Activated naive CD4-positive, alpha-beta T cell treated with anti-CD3 and anti-CD28 coated beads for 36 hours (primary cell): ENCODE measurements at regions not wholly inside any gene's neighbourhood (a gene's known extent, or its start where the extent isn't known, plus 50 kb on each side); places are given as distances from the start of the nearest gene placed in this dataset.

ENCODE experiments used
- CTCF ChIA-PET: fragments of 350-600 bp; sonication (Branson Sonifier 250); formaldehyde crosslinking; loops from one replicate; lab custom pipeline; 2021; ENCODE audit warnings: antibody characterized with exemption; lab: Charles Lee
- DNase-seq: peaks from one replicate; pipeline ENCODE4 v3.0.0-alpha.2; 2020
- H3K27ac Mint-ChIP-seq: one replicate; pipeline ENCODE4 v1.8.0; 2021; ENCODE audit warnings: mild to moderate bottlenecking, mixed read lengths
- H3K27me3 Mint-ChIP-seq: one replicate; pipeline ENCODE4 v1.8.0; 2021; ENCODE audit warnings: low read depth, mixed read lengths
- H3K36me3 Mint-ChIP-seq: one replicate; pipeline ENCODE4 v1.8.0; 2021; ENCODE audit warnings: low read depth, mixed read lengths
- H3K4me1 Mint-ChIP-seq: one replicate; pipeline ENCODE4 v1.8.0; 2021; ENCODE audit warnings: low read depth, mixed read lengths
- H3K4me3 Mint-ChIP-seq: one replicate; pipeline ENCODE4 v1.8.0; 2021; ENCODE audit warnings: mild to moderate bottlenecking, moderate library complexity, mixed read lengths
- H3K9me3 Mint-ChIP-seq: one replicate; pipeline ENCODE4 v1.8.0; 2021; ENCODE audit warnings: mixed read lengths
- intact Hi-C: fragments of 100-400 bp; cut with micrococcal nuclease; formaldehyde crosslinking; loops from one replicate; pipeline ENCODE4 v1.15.1; 2023

DNA sequence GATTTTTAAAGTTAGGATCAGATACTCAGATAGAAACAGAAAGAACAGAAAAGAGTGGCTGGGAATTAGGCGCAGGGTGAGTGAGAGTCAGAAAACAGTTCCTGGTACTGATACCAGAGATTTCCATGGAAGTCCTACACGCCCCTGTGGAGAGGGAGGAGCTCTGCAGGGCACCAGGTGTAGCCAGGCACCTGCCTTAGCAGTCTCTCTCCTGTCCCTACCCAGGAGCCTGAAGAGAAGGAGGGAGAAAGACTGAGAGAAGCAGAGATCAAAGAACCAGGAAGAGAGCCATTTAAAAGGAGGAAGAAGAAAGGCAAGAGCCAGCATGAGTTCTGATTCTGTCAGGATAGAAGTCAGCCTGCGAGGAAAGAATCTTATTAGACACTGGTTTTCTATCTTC is 65.0 kb downstream of the CBLN1 start:
- Mint-ChIP-seq H3K4me1 (no peaks in the 10 kb centered on the region), H3K4me3 (no peak overlapping the region), H3K9me3 (no peaks in the 10 kb centered on the region), H3K27ac (no peak overlapping the region), H3K36me3 (no peaks in the 10 kb centered on the region), H3K27me3 (no peaks in the 10 kb centered on the region)
- intact Hi-C loops, result no loop called here
- CTCF ChIA-PET, result no interaction called here
- DNase-seq, result no peak

DNA sequence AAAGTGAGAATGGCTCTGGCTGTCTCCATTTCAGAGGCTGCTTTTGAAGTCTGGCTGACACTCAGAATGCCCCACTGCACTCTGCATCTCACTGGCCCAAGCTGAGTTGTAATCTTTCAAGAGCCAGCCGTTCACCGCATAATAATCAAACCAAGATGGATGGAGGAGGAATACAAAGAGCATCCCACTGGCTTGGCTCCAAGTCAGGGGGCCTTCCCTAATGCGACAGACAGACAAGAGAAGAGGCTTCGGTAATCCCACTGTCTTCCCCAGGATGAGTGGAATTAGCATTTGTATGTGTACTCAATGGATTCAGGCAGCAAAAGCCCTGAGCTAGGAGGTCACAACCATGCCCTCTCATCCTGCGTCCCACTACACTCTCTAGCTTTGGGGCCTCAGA is 68.0 kb downstream of the CBLN1 start:
- no peaks in the 10 kb centered on the region for H3K27me3 Mint-ChIP-seq
- H3K9me3 Mint-ChIP-seq, result no peaks in the 10 kb centered on the region

DNA sequence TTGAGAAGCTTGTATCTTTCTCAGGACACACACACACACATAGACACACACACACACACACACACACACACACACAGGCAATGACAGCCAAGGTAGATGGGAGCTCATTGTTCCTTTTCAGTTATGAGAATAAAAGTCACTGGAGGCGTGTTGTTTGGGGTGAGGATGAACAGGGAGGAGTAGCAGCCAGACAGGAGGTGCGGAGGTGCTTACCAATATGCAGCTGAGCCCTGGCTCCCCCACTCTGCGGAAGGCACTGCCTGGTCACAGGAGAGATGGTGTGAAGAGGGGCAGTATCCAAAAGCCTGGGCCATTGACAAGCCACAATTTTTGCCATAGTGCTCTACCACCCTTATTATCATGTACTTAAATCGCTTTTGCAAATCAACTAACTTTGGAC is 77.4 kb downstream of the CBLN1 start:
- Mint-ChIP-seq H3K4me3 (no peak overlapping the region), H3K4me1 (no peaks in the 10 kb centered on the region), H3K36me3 (no peaks in the 10 kb centered on the region), H3K9me3 (no peaks in the 10 kb centered on the region), H3K27me3 (peaks cover 2% of the 10 kb centered on the region), H3K27ac (no peak overlapping the region)
- no peak for DNase-seq
- CTCF ChIA-PET, result interaction anchor here (0.6 to 0.7 kb wide), 3 partner anchors 130 to 529 kb away, joined by 3 to 6 read pairs (median 3); no protein-coding TSS in a partner anchor
- intact Hi-C loops, result no loop called here

More for the DNA sequence above, 68.0 kb downstream of the CBLN1 start:
- no peak overlapping the region for H3K4me3 Mint-ChIP-seq
- H3K4me1 Mint-ChIP-seq, result no peaks in the 10 kb centered on the region
- no peaks in the 10 kb centered on the region for H3K36me3 Mint-ChIP-seq
- intact Hi-C loops, result no loop called here
- no peak overlapping the region for H3K27ac Mint-ChIP-seq
- no peak for DNase-seq
- CTCF ChIA-PET, result no interaction called here

DNA sequence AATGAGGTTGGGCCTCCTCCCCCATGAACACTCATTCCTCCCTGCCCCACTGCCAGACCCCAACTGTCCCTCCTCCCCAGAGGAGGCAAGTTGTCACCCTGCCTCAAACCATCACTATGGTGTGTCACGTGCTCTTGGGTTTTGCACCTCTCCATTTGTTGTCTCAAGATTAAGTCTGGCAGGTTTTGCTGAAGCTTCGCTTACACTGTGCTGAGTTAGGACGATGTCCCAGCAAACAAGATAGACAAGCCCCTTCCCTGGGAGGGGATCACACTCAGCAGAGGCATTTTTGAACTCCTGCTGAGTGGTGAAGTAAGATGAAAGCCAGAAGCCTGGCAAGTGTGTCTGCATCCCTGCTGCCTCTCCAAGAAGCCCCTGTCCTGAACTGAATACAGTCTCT is 78.3 kb downstream of the CBLN1 start:
- Mint-ChIP-seq H3K9me3 (no peaks in the 10 kb centered on the region), H3K27ac (no peak overlapping the region), H3K4me1 (no peaks in the 10 kb centered on the region), H3K4me3 (no peak overlapping the region), H3K27me3 (peaks cover 2% of the 10 kb centered on the region), H3K36me3 (no peaks in the 10 kb centered on the region)
- intact Hi-C loops, result no loop called here
- no peak for DNase-seq
- CTCF ChIA-PET, result no interaction called here

DNA sequence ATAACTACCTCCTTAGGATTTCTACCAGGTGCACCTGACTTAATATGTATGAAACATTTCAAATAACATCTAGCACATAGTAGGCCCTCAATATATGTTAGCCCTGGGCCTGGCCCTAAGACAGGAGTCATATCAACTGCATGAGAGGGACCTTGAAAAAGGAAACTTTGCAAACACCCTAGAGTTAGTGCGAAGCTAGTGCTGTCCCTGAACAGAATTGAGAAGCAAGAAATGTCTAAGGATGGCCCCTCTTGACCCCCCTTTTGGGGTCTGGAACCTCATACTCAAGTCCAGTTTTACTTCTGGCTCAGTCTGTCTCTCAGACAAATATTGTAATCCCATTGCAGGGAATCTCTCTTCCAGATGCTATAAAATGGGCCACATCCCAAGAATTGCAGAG is 80.5 kb downstream of the CBLN1 start:
- Mint-ChIP-seq H3K4me1 (no peaks in the 10 kb centered on the region), H3K4me3 (no peak overlapping the region), H3K9me3 (no peaks in the 10 kb centered on the region), H3K27me3 (peaks cover 2% of the 10 kb centered on the region), H3K36me3 (no peaks in the 10 kb centered on the region), H3K27ac (no peak overlapping the region)
- CTCF ChIA-PET, result no interaction called here
- DNase-seq, result no peak
- intact Hi-C loops, result no loop called here

DNA sequence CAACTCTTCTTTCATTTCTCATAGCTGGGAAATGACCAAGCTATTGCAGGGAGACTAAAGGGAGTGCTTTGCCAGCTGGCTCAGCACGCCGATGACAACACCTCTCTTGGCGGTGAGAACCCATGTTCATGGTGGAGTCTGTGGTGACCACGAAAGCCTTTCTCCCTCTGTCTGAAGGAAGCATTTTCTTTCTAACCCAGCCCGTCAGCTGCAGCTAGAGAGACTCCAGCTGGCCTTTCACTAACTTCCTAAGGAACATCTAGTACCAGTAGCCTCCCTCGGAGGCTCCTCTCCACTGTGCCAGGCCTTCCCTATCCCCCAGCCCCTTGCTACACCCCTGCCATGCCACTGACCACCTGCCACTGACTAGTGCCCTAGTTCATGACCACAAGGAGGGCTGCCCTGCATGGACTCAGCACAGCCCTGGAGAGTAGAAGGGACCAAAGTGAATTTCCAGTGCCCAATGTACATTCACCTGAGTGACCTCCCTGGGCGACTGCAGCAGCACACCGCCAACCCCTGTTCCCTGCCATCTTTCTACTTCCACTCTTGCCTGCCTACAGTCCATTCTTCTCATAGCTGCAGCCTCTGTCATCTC is 81.3 kb downstream of the CBLN1 start:
- Mint-ChIP-seq H3K27ac (no peak overlapping the region), H3K36me3 (no peaks in the 10 kb centered on the region), H3K9me3 (no peaks in the 10 kb centered on the region), H3K27me3 (peaks cover 2% of the 10 kb centered on the region), H3K4me3 (no peak overlapping the region), H3K4me1 (no peaks in the 10 kb centered on the region)
- no peak for DNase-seq
- CTCF ChIA-PET, result no interaction called here
- intact Hi-C loops, result no loop called here

DNA sequence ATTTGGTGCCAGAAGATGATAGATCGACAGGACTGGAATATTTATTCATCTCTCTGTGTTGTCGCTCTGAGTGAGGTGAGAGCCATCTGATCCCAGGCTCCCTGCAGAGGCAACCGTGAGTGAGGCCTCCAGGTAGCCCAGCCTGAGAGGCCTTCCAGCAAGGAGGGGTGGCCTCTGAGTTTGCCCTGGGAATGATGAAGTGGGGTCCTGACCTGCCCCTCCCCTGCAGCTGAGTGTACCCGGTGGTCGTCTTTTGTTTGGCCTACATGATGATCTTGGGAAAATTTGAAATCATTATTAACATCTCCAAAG is 86.4 kb downstream of the CBLN1 start:
- DNase-seq, result no peak
- Mint-ChIP-seq H3K36me3 (no peaks in the 10 kb centered on the region), H3K9me3 (no peaks in the 10 kb centered on the region), H3K27ac (no peak overlapping the region), H3K4me3 (no peak overlapping the region), H3K27me3 (peaks cover 7% of the 10 kb centered on the region), H3K4me1 (no peaks in the 10 kb centered on the region)
- CTCF ChIA-PET, result no interaction called here
- intact Hi-C loops, result no loop called here

DNA sequence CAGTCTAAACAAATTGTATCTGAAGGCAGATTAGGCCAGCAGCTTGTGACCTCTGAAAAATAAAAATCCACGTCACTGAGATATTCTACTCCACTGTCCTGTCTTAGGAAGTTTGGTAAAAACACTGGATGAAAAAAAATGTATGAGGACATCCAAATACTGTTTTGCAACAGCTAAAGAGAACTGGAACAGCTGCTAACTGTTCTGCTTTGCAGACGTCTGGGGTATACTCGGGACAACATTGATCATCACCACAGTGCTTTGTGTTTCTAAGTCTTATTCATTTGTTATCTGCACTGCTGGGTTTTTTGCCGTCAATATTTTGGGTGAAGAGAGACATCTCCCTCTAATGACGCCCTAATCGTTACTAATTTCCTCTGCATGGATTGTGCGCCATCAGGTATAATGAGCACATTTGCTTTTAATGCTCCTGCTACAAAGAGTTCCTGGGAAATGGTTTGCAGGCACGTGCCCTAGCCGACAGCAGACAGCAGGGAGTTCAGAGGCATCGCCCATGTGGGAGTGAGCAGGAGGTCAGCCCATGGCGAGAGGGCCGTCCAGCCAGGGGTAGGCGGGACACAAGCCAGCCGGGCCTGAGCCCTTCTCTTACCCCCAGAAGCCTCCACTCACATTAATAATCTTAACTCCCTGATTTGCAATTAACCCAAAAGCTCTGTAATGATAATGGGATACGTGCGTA is 87.0 kb downstream of the CBLN1 start:
- no peaks in the 10 kb centered on the region for H3K4me1 Mint-ChIP-seq
- no peak for DNase-seq
- H3K4me3 Mint-ChIP-seq, result no peak overlapping the region
- no peaks in the 10 kb centered on the region for H3K9me3 Mint-ChIP-seq
- no peak overlapping the region for H3K27ac Mint-ChIP-seq
- H3K27me3 Mint-ChIP-seq, result peaks cover 7% of the 10 kb centered on the region
- CTCF ChIA-PET, result no interaction called here
- H3K36me3 Mint-ChIP-seq, result no peaks in the 10 kb centered on the region
- intact Hi-C loops, result no loop called here

DNA sequence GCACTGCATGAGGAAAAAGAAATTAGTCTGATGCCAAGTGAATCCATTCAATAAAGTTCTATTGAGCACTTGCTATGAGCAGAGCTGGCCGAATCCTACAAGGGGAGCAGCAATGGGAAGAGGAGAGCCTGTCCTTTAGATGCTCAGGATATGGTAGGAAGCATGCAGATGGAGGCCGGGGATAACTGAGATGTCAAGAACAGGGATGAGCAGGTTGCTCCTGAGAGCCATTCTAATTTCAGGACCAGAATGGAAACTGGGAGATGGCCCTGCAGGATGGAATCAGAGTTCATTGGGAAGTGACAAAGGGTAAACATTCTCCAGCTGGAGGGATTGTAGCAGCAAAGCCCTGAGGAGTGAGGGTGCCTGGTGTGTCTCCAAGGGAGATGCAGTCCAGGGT is 88.0 kb downstream of the CBLN1 start:
- H3K36me3 Mint-ChIP-seq, result no peaks in the 10 kb centered on the region
- CTCF ChIA-PET, result no interaction called here
- intact Hi-C loops, result no loop called here
- H3K27me3 Mint-ChIP-seq, result peaks cover 7% of the 10 kb centered on the region
- no peaks in the 10 kb centered on the region for H3K4me1 Mint-ChIP-seq
- H3K4me3 Mint-ChIP-seq, result no peak overlapping the region
- H3K27ac Mint-ChIP-seq, result no peak overlapping the region
- no peaks in the 10 kb centered on the region for H3K9me3 Mint-ChIP-seq
- no peak for DNase-seq

DNA sequence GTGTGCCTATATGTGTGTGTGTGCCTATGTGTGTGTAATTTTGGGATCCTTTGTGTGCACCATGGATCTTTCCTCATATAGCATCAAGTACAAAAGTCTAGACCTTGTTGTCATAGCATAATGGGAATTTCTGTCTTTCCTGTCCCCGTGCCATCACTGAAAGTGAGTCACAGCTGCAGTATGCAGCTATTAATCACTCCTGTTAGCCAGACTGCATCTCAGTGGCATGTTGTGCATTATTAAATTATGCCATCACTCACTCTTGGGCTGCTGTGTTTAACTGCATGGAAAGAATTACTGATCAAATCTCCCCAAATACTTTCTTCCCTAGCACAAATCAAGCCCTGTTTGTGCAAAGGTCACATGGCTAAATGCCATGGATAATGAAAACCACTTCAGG is 92.4 kb downstream of the CBLN1 start:
- Mint-ChIP-seq H3K4me3 (no peak overlapping the region), H3K9me3 (no peaks in the 10 kb centered on the region), H3K4me1 (no peaks in the 10 kb centered on the region), H3K36me3 (no peaks in the 10 kb centered on the region), H3K27me3 (peaks cover 10% of the 10 kb centered on the region), H3K27ac (no peak overlapping the region)
- CTCF ChIA-PET, result no interaction called here
- no peak for DNase-seq
- intact Hi-C loops, result no loop called here

DNA sequence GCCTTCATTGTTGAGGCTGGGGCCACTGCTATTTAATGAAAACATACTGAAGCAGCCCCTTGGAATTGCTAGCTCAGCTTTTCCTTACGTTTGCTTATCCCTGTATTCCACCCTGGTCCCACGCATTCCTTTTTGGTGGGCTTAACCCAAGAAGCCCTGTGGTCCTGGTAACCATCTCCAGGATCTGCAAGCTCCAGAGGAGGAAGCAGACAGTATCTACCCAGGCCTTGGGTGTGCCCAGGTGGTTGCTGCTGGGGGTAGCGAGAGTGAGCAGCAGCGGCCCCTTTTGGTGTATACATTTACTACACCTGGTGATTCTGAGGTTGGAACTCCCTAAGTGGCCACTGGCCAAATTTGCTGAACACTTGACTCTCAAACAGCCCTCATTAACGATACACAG is 97.7 kb downstream of the CBLN1 start:
- intact Hi-C loops, result no loop called here

DNA sequence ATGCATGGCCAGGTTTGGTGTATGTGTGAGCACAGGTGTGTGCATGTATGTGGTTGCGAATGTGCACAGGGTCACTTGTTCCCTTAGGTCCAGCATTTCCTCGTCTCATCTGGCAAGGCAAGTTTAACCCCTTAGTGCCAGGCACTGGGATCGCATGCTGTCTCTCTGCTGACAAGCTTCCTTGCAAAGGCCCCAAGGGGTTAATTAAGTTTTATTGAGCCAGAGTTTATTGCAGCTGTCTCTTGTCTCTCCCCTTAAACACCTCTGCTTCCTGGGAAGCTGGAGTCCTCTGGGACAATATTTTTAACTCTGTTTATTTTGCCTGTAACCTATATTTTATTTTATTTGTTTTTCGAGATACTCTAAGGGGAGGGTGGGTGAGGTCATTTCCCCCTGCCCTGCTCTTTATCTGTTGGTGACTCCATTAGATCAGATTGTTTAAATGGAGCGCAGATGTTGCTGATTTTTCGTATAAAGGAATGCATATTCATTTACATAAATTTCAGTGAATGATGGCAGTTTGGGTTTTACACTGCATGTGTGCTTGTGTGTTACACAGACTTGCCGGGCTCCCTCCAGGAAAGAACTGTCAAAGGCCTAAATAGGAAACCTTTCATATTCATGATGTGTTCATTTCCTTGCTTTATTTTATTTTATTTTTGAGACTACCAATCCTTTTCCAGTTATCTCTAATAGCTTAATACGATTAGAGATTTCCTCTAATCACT is 99.7 kb downstream of the CBLN1 start:
- DNase-seq, result no peak
- Mint-ChIP-seq H3K27ac (no peak overlapping the region), H3K36me3 (no peaks in the 10 kb centered on the region), H3K27me3 (peaks cover 7% of the 10 kb centered on the region), H3K4me1 (no peaks in the 10 kb centered on the region), H3K4me3 (no peak overlapping the region), H3K9me3 (no peaks in the 10 kb centered on the region)
- CTCF ChIA-PET, result no interaction called here
- intact Hi-C loops, result no loop called here

More for the DNA sequence above, 97.7 kb downstream of the CBLN1 start:
- H3K27ac Mint-ChIP-seq, result no peak overlapping the region
- no peaks in the 10 kb centered on the region for H3K4me1 Mint-ChIP-seq
- H3K9me3 Mint-ChIP-seq, result no peaks in the 10 kb centered on the region
- peaks cover 7% of the 10 kb centered on the region for H3K27me3 Mint-ChIP-seq
- no peak overlapping the region for H3K4me3 Mint-ChIP-seq
- no peaks in the 10 kb centered on the region for H3K36me3 Mint-ChIP-seq
- CTCF ChIA-PET, result no interaction called here
- DNase-seq, result peak; percentile 7
